ENCODE measurements at regions not wholly inside any gene's neighbourhood (a gene's known extent, or its start where the extent isn't known, plus 50 kb on each side); places are given as distances from the start of the nearest gene placed in this dataset.

GRCh38 chr11:10638316-10638925, 55.1 kb downstream of the IRAG1 start:
- no peak overlapping the region for H3K4me3 ChIP-seq
- no peak overlapping the region for H2AFZ ChIP-seq
- no peaks in the 10 kb centered on the region for H3K9me3 ChIP-seq (ENCODE audit: low read depth)
- H3K27me3 ChIP-seq (replicated peaks; ENCODE audit: insufficient read depth) = no peaks in the 10 kb centered on the region
- no peak overlapping the region for H3K9ac ChIP-seq
- no peaks in the 10 kb centered on the region for H3K9me2 ChIP-seq (ENCODE audit: insufficient read depth)
- no peaks in the 10 kb centered on the region for H3K79me2 ChIP-seq (ENCODE audit: insufficient read depth)
- no peak overlapping the region for H3K27ac ChIP-seq
- no peaks in the 10 kb centered on the region for H4K20me1 ChIP-seq (ENCODE audit: insufficient read depth)
- in situ Hi-C loops (cut with MboI) = no loop called here
- no peak overlapping the region for H3K4me2 ChIP-seq (ENCODE audit: unreplicated experiment)
- WGBS, 2 experiments (ENCODE audit: low coverage in 1 of 2, low lambda C conversion rate in 2 of 2, missing lambda C conversion rate in 2 of 2) = 58 to 76% methylated on average over 3 of the region's 3 CpGs
- no peaks in the 10 kb centered on the region for H3K36me3 ChIP-seq (ENCODE audit: low read depth)
- no peaks in the 10 kb centered on the region for H3F3A ChIP-seq (ENCODE audit: insufficient read depth)
- peak; percentile 51 for DNase-seq
- no peak for TF ChIP-seq EZH2phosphoT487 (IDR thresholded peaks at IDR 0.05; ENCODE audit: insufficient read depth, low read depth)
- TF ChIP-seq EZH2 (IDR thresholded peaks at IDR 0.05; ENCODE audit: insufficient read depth, poor library complexity, severe bottlenecking) = no peak
- 0 out of 2 replicates have a peak, but pooled peaks cover 3% of the 10 kb centered on the region for H3K4me1 ChIP-seq (ENCODE audit: insufficient read depth)

- H3F3A ChIP-seq (ENCODE audit: insufficient read depth) = no peaks in the 10 kb centered on the region
- H3K4me2 ChIP-seq (ENCODE audit: unreplicated experiment) = no peak overlapping the region
- H3K9me3 ChIP-seq (ENCODE audit: low read depth) = no peaks in the 10 kb centered on the region
- 82 to 88% methylated on average over 1 of the region's 1 CpG for WGBS, 2 experiments (ENCODE audit: low coverage in 1 of 2, low lambda C conversion rate in 2 of 2, missing lambda C conversion rate in 2 of 2)
- no peak for TF ChIP-seq EZH2 (IDR thresholded peaks at IDR 0.05; ENCODE audit: insufficient read depth, poor library complexity, severe bottlenecking)
- TF ChIP-seq EZH2phosphoT487 (IDR thresholded peaks at IDR 0.05; ENCODE audit: insufficient read depth, low read depth) = no peak
- H3K9me2 ChIP-seq (ENCODE audit: insufficient read depth) = no peaks in the 10 kb centered on the region
- 0 out of 2 replicates have a peak, but pooled peaks cover 3% of the 10 kb centered on the region for H3K4me1 ChIP-seq (ENCODE audit: insufficient read depth)
- no peak overlapping the region for H3K27ac ChIP-seq
- H3K36me3 ChIP-seq (ENCODE audit: low read depth) = no peaks in the 10 kb centered on the region
- H2AFZ ChIP-seq = no peak overlapping the region
- no peaks in the 10 kb centered on the region for H3K27me3 ChIP-seq (replicated peaks; ENCODE audit: insufficient read depth)
- DNase-seq = no peak
- H3K4me3 ChIP-seq = no peak overlapping the region
- in situ Hi-C loops (cut with MboI) = no loop called here
- H3K9ac ChIP-seq = no peak overlapping the region
- H3K79me2 ChIP-seq (ENCODE audit: insufficient read depth) = no peaks in the 10 kb centered on the region
- H4K20me1 ChIP-seq (ENCODE audit: insufficient read depth) = no peaks in the 10 kb centered on the region
Observed at GRCh38 chr11:10637731-10638151, 55.8 kb downstream of the IRAG1 start.

- Histone ChIP-seq H3K27me3 (replicated peaks; ENCODE audit: insufficient read depth) (no peaks in the 10 kb centered on the region), H3F3A (ENCODE audit: insufficient read depth) (no peaks in the 10 kb centered on the region), H2AFZ (no peak overlapping the region), H3K4me3 (no peak overlapping the region), H3K79me2 (ENCODE audit: insufficient read depth) (no peaks in the 10 kb centered on the region), H3K36me3 (ENCODE audit: low read depth) (no peaks in the 10 kb centered on the region), H3K9ac (no peak overlapping the region), H3K4me1 (ENCODE audit: insufficient read depth) (0 out of 2 replicates have a peak, but pooled peaks cover 3% of the 10 kb centered on the region), H4K20me1 (ENCODE audit: insufficient read depth) (no peaks in the 10 kb centered on the region), H3K27ac (no peak overlapping the region), H3K9me3 (ENCODE audit: low read depth) (no peaks in the 10 kb centered on the region), H3K4me2 (ENCODE audit: unreplicated experiment) (no peak overlapping the region), H3K9me2 (ENCODE audit: insufficient read depth) (no peaks in the 10 kb centered on the region)
- TF ChIP-seq EZH2phosphoT487 (IDR thresholded peaks at IDR 0.05; ENCODE audit: insufficient read depth, low read depth) (no peak), EZH2 (IDR thresholded peaks at IDR 0.05; ENCODE audit: insufficient read depth, poor library complexity, severe bottlenecking) (no peak)
- in situ Hi-C loops (cut with MboI) = no loop called here
- DNase-seq = no peak
- 96 to 100% methylated on average over 3 of the region's 3 CpGs for WGBS, 2 experiments (ENCODE audit: low coverage in 1 of 2, low lambda C conversion rate in 2 of 2, missing lambda C conversion rate in 2 of 2)
Observed at GRCh38 chr11:10634407-10634806, 59.1 kb downstream of the IRAG1 start.

GRCh38 chr11:10633261-10633660, 60.3 kb downstream of the IRAG1 start:
- Histone ChIP-seq H3K27ac (no peak overlapping the region), H3K9me2 (ENCODE audit: insufficient read depth) (no peaks in the 10 kb centered on the region), H3K36me3 (ENCODE audit: low read depth) (no peaks in the 10 kb centered on the region), H2AFZ (no peak overlapping the region), H3K79me2 (ENCODE audit: insufficient read depth) (no peaks in the 10 kb centered on the region), H3K9ac (no peak overlapping the region), H3K4me3 (no peak overlapping the region), H3F3A (ENCODE audit: insufficient read depth) (no peaks in the 10 kb centered on the region), H3K4me1 (ENCODE audit: insufficient read depth) (no peaks in the 10 kb centered on the region), H3K27me3 (replicated peaks; ENCODE audit: insufficient read depth) (no peaks in the 10 kb centered on the region), H4K20me1 (ENCODE audit: insufficient read depth) (no peaks in the 10 kb centered on the region), H3K9me3 (ENCODE audit: low read depth) (no peaks in the 10 kb centered on the region), H3K4me2 (ENCODE audit: unreplicated experiment) (no peak overlapping the region)
- in situ Hi-C loops (cut with MboI) = no loop called here
- DNase-seq = no peak
- TF ChIP-seq EZH2phosphoT487 (IDR thresholded peaks at IDR 0.05; ENCODE audit: insufficient read depth, low read depth) (no peak), EZH2 (IDR thresholded peaks at IDR 0.05; ENCODE audit: insufficient read depth, poor library complexity, severe bottlenecking) (no peak)
- WGBS, 2 experiments (ENCODE audit: low coverage in 1 of 2, low lambda C conversion rate in 2 of 2, missing lambda C conversion rate in 2 of 2) = 83% methylated on average over 10 to 11 of the region's 11 CpGs
